ENCODE measurements at regions not wholly inside any gene's neighbourhood (a gene's known extent, or its start where the extent isn't known, plus 50 kb on each side); places are given as distances from the start of the nearest gene placed in this dataset.
A peak's percentile ranks its signal among the peaks of the same experiment; 100 is the strongest.

DNA sequence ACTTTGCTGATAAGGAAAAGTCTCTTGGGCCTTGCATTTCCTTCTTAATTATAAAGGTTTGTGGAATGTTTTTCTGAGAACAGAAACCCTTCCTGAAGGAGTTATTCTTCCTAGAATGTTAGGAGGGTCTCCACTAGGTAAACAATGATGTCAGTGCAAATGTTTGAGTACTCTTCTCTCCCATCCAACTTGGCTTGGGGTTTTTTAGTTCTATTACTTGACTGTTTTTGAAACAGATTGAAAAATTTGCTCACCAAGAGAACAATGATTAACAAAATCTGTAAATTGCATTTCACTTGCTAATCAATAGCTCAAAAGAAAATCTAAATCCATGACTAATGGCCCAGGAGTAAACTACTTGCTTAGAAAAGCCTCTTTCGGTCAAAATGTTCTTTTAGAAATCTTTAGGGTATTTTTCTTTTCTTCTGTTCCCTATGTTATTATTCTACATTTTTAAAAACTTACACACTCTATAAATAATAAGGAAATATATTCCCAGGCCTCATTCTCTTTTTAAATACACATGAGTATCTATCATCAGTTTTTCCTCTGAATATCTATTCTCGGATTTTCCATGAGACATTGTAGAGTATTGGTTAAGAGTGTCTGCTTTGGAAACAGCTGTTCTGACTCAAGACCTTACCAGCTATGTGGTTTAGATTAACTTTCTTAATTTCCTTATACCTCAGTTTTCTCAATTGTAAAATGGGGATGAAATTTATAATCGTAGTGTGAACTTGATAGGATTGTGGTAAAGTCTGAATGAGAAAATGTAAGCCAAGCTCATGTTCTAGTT lies 234.2 kb upstream of the CITED2 start:
- no peaks in the 10 kb centered on the region for H3K36me3 ChIP-seq
- DNase-seq, result no peak
- no peak overlapping the region for H3K27ac ChIP-seq
- no peaks in the 10 kb centered on the region for H3K9me3 ChIP-seq
- TF ChIP-seq, protein P1, sequence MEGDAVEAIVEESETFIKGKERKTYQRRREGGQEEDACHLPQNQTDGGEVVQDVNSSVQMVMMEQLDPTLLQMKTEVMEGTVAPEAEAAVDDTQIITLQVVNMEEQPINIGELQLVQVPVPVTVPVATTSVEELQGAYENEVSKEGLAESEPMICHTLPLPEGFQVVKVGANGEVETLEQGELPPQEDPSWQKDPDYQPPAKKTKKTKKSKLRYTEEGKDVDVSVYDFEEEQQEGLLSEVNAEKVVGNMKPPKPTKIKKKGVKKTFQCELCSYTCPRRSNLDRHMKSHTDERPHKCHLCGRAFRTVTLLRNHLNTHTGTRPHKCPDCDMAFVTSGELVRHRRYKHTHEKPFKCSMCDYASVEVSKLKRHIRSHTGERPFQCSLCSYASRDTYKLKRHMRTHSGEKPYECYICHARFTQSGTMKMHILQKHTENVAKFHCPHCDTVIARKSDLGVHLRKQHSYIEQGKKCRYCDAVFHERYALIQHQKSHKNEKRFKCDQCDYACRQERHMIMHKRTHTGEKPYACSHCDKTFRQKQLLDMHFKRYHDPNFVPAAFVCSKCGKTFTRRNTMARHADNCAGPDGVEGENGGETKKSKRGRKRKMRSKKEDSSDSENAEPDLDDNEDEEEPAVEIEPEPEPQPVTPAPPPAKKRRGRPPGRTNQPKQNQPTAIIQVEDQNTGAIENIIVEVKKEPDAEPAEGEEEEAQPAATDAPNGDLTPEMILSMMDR (IDR thresholded peaks at IDR 0.05), result no peak
- no peak for ATAC-seq
- intact Hi-C loops (cut with DNase I), result no loop called here
- H3K4me3 ChIP-seq, result no peak overlapping the region
- no peaks in the 10 kb centered on the region for H3K4me1 ChIP-seq
- H3K27me3 ChIP-seq (ENCODE audit: low read depth), result no peaks in the 10 kb centered on the region

DNA sequence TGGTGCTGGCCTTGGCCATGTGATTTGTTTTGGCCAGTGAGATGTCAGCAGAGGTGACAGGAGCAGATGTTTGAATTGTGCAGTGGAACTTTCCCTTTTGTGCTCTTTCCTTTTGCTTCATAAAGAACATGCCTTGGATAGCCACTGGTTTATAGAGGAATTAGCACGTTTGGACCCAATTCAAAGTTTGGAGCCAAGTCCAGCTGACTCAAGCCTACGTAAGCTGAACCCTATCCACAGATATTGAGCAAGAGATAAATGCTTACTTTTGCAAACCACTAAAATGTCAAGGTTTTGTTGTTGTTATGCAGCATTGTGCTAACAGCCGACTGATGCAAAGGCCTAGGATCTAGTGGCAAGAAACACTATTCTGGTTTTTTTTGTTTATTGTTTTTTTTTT lies 230.9 kb upstream of the CITED2 start:
- intact Hi-C loops (cut with DNase I), result no loop called here
- no peak for ATAC-seq

DNA sequence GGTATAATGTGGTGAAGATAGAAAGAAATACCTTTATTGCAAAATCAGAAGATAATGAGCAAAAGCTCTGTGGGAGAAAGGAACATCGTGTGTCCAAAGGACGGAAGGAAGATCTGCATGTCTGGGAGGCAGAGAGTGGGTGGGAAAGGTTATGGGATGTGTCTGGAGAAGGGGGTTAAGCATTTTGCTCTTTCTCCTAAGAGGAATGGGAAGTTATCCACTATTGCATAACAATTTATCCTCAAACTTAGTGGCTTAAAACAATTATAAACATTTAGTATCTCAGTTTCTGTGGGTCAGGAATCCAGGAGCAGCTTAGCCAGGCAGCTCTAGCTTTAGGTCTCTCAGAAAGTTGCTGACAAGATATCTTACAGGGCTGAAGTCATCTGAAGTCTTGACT lies 229.1 kb upstream of the CITED2 start:
- DNase-seq (no peak), ATAC-seq (peak in 1 of 2 donors; percentile 26)
- H3K36me3 ChIP-seq, result no peaks in the 10 kb centered on the region
- TF ChIP-seq, protein P1 (IDR thresholded peaks at IDR 0.05), result no peak
- H3K4me1 ChIP-seq, result no peaks in the 10 kb centered on the region
- no peaks in the 10 kb centered on the region for H3K9me3 ChIP-seq
- H3K27me3 ChIP-seq (ENCODE audit: low read depth), result no peaks in the 10 kb centered on the region
- intact Hi-C loops (cut with DNase I), result no loop called here
- no peak overlapping the region for H3K4me3 ChIP-seq
- H3K27ac ChIP-seq, result no peak overlapping the region

More for the DNA sequence above, 230.9 kb upstream of the CITED2 start:
- Histone ChIP-seq H3K4me1 (no peaks in the 10 kb centered on the region), H3K36me3 (no peaks in the 10 kb centered on the region), H3K9me3 (no peaks in the 10 kb centered on the region), H3K27me3 (ENCODE audit: low read depth) (no peaks in the 10 kb centered on the region), H3K4me3 (no peak overlapping the region), H3K27ac (no peak overlapping the region)
- no peak for DNase-seq
- TF ChIP-seq, protein P1 (IDR thresholded peaks at IDR 0.05), result no peak

GRCh38 chr6:139602577-139602976 lies 228.1 kb upstream of the CITED2 start:
- TF ChIP-seq, protein P1 (IDR thresholded peaks at IDR 0.05), result no peak
- Histone ChIP-seq H3K9me3 (no peaks in the 10 kb centered on the region), H3K27ac (no peak overlapping the region), H3K36me3 (no peaks in the 10 kb centered on the region), H3K4me1 (peaks cover 7% of the 10 kb centered on the region), H3K4me3 (no peak overlapping the region), H3K27me3 (ENCODE audit: low read depth) (no peaks in the 10 kb centered on the region)
- intact Hi-C loops (cut with DNase I), result no loop called here
- DNase-seq (no peak), ATAC-seq (no peak)

DNA sequence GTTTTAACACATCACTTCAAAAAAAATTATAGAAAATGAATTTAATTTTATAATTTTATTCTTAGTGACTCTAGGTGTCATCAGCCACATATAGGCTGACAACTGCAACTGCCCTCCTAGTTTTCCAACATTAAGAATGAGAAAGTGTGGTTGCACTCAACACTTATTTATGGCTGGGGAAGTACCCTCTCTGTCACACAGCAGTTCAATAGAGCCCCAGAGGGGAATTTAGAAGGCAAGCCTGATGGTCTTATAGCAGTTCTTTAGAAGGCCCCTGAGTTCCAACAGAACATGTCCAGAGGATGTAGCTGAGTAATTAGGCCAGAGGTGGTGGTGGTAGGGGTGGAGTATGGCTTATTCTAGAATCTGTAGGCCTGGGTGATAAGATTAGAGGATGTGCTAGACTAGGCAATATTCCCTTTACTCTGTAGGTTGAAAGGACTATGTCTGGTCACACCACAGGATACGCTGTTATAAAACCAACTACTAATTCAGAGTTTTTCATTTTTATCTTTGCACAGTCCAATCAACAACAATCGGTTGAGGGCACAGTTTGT lies 226.5 kb upstream of the CITED2 start:
- no peaks in the 10 kb centered on the region for H3K9me3 ChIP-seq
- no peak overlapping the region for H3K4me3 ChIP-seq
- DNase-seq (no peak), ATAC-seq (no peak)
- no peaks in the 10 kb centered on the region for H3K27me3 ChIP-seq (ENCODE audit: low read depth)
- peaks cover 22% of the 10 kb centered on the region for H3K4me1 ChIP-seq
- TF ChIP-seq, protein P1 (IDR thresholded peaks at IDR 0.05), result no peak
- no peak overlapping the region for H3K27ac ChIP-seq
- intact Hi-C loops (cut with DNase I), result no loop called here
- H3K36me3 ChIP-seq, result no peaks in the 10 kb centered on the region

Data from lower lobe of right lung (tissue), 2 donors.